NCI-H774 (cell line): ENCODE measurements at regions not wholly inside any gene's neighbourhood (a gene's known extent, or its start where the extent isn't known, plus 50 kb on each side); places are given as distances from the start of the nearest gene placed in this dataset.
"Not testable (repeated sequence)": the region's sequence is repeated elsewhere in the genome, so short reads cannot be mapped to it uniquely, and the experiment has no call there.

Source experiments
- DNase-seq: peaks from one replicate; lab custom pipeline; 2025; lab: John Stamatoyannopoulos, UW

DNA sequence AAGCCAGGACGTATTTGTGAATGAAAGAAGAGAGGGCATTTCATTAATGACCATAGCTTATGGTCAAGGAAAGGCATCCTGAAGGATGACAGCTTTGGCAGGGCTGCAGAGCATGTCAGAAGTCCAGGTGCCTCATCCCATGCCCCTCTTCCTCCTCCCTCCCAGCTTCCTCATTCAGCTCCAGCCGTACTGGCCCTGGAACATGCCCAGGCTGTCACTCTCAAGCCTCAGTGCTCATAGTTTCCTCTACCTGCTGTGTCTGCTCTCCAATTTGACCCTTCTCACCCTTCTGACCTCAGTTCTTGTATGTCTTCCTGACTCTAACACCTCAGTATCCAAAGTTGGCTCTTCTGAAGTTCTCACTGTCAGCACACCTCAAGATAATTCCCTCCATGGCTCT lies 695.8 kb upstream of the HS6ST1 start:
- DNase-seq = no peak

DNA sequence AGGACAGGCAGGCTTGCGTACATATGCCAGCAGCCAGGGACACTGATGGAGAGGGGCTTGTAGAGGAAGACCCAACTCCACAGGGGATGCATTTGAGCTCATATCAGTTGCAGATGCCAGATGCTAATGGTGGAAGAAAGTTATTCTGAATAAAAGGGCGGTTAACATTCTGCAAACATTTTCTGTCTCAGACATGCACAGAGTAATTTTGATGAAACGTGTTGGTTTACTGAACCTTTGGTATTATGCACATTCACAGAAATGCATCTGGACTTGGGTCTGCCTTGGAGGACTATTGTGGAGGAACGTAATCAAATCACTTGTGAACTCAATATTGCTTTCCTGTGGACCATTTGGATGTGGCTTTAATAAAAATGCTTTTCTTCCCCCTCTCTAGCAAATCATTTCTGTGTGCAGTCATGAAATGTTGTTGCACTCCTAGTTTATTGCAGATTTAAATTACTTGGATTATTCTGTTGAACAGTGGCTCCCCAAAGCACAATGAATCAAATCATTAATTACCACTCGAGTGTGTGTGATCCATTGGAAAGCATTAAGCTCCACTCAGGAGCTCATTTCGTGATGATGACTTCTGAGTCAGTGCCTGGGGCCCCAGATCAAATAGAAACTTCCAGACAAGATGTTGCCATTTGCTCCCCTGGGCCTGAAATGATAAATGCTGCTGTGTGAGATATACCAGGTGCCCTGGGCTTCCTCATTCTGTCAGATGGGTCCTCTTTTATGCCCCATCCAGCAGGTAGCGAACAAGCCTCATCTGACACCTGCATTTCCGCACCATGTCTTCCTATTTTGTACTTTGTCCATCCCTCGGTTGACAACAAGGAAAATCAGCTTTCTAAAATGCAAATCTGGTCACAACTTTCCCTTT lies 697.0 kb upstream of the HS6ST1 start:
- DNase-seq = no peak

DNA sequence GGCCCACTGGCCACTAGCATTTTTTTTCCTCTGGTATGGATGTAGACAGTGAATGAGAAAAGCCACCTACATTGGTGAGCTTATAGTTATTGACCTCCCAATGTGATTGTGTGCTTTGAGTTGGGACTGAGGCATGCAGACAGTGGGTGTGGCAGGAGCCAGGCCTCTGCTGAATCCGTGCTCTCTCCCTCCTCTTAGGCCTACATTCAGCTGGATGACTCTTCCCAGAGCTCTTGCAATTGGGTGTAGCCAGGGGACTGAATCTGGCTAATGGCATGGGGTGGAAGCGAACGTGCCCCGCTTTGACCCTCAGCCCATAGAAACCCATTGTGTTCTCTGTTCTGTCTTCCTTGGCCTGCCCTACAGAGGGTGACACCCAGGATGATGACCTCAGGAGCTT lies 698.3 kb upstream of the HS6ST1 start:
- DNase-seq = no peak

GRCh38 chr2:129024796-129025195 lies 706.1 kb upstream of the HS6ST1 start:
- DNase-seq = no peak

DNA sequence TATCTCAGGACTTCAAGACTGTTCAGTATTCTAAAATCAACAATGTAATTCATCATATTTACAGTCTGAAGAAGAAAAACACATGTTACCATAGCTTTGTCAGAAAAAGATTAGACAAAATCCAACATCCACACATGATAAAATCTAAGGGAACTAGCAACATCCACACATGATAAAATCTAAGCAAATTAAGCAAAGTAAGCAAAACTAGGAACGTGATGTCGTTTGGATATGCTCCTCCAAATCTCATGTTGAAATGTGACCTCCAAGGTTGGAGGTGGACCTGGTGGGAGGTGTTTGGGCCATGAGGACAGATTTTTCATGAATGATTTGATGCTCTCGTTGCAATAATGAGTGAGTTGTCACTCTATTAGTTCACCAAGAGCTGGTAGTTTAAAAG lies 717.3 kb upstream of the HS6ST1 start:
- DNase-seq = no peak

GRCh38 chr2:129043677-129044076 lies 725.0 kb upstream of the HS6ST1 start:
- DNase-seq = not testable (repeated sequence)

- DNase-seq = not testable (repeated sequence)
Measured at GRCh38 chr2:129046475-129046874, 727.8 kb upstream of the HS6ST1 start.

- no peak for DNase-seq
Measured at GRCh38 chr2:129050101-129050500, 731.4 kb upstream of the HS6ST1 start.

DNA sequence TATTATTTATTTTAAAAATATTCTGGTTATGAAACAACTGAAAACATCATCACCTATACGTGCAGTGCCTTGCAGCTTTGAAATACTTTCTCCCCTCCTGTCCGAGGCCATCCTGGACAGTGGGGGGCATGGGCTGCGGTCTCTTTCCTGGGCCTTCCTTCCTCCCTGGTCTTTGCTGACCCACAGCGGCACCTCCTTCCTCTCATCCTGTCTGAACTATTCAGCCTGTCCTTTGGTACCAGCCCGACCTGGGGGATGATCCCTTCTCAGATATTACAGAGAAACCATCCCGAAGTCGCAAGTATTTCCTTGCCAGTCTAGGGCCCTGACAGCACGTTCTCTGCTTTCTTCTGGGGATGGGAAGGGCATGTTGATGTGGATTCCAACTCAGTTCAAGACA lies 736.6 kb upstream of the HS6ST1 start:
- no peak for DNase-seq

GRCh38 chr2:129055824-129056223 lies 737.2 kb upstream of the HS6ST1 start:
- DNase-seq = no peak

GRCh38 chr2:129056309-129056958 lies 737.8 kb upstream of the HS6ST1 start:
- no peak for DNase-seq

- no peak for DNase-seq
Measured at GRCh38 chr2:129056959-129057317, 738.3 kb upstream of the HS6ST1 start.

GRCh38 chr2:129058981-129059380 lies 740.3 kb upstream of the HS6ST1 start:
- no peak for DNase-seq

- DNase-seq = no peak
Measured at GRCh38 chr2:129059476-129059875, 740.8 kb upstream of the HS6ST1 start.

- DNase-seq = no peak
Measured at GRCh38 chr2:129061069-129061768, 742.6 kb upstream of the HS6ST1 start.

GRCh38 chr2:129061769-129062121 lies 743.1 kb upstream of the HS6ST1 start:
- DNase-seq = no peak

DNA sequence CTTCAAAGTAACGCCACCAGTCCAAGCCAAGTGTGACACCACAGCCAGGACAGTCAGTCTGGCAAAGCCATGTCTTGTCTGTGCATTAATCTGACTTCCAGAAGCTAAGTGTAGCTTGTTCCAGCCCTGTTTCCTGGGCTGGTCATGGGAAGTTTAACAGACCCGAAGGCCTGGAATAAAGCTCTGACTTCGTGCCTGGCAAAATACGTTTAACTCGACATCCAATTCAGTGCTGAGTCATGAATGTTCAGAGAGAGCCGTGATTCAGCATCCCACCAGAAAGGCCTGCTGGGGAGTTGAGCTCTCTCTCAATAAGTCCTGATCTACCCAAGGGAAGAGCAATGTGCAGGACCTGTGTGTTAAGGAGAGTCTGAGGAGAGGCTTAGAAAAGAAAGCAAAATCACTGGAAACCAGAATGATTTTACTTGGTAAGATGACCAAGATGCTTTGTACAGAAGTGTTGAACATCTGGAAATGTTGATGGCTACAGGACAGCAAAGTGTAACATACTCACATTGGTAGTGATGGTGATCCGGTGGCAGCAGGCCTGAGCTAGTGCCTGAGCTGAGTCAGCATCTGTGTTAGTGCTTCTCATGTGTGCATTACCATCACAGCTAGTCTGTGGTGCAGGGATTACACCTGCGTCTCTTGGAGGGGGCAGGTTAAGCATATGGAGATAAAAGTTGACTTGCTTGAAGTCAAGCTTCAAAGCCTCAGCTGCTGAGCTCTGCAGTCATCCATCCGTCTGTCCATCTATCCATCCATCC lies 743.7 kb upstream of the HS6ST1 start:
- DNase-seq = no peak

GRCh38 chr2:129067070-129067469 lies 748.4 kb upstream of the HS6ST1 start:
- DNase-seq = no peak

GRCh38 chr2:129067953-129068352 lies 749.3 kb upstream of the HS6ST1 start:
- DNase-seq = no peak

GRCh38 chr2:129068543-129068942 lies 749.9 kb upstream of the HS6ST1 start:
- DNase-seq = no peak

DNA sequence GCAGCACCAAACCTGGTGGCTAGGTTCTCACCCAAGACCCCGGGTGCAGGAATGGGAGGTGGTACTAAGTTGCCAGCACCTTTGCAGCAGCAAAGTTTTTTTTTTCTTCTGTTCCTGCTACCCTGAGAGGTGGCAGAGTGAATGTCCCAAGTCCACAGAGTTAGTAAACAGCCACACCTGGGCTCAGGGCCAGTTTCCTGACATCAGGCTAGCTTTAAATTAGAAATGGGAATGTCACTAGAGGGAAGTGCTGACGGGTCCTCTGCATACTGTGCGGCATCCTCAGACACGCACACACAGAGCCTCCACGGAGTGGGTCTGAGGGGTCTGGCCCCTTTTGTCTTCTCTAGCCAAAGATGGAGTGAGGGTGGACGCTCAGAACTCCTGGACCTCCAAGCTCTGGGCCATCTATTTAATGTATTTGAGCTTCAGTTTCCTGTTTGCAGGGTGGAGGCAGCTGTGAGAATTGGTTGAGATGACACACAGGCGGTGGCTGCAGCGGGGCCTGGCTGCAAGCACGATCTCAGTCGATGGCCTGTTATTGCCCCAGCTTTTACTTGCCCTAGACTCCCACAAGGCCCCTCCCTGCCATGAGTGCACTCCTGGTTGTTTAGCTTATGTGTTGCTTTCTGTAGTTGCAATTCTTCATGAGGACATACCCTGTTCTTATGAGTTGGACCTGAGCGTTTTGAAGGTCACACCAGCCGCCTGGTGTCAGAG lies 751.4 kb upstream of the HS6ST1 start:
- DNase-seq = no peak

DNA sequence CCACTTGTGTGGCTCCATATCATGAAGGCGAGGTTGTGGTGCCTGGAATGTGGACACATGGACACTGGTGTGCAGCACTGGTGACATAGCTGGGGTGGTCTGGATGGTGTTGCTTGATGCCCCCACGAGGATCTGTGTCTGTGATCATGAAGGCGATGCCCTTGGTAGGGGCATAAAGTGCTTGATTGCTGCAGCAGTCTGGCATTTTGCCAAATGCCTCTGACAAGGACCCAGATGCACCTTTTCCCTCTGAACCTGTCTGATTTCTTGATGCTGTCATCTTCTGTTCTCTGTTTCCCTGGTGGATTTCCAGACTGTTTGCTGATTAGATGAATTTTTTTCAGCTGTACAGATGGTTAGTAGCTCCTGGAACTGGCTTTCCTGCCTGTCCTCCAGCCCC lies 752.0 kb upstream of the HS6ST1 start:
- no peak for DNase-seq
